Hepatocyte (in vitro differentiated cells): ENCODE measurements at regions not wholly inside any gene's neighbourhood (a gene's known extent, or its start where the extent isn't known, plus 50 kb on each side); places are given as distances from the start of the nearest gene placed in this dataset.

ENCODE experiments used
- DNase-seq: peaks from one replicate; pipeline ENCODE4 v3.0.0-alpha.2; 2016; ENCODE audit warnings: low spot score
- H2AFZ ChIP-seq: fragments of 200-600 bp; sonication (generic); 2 replicates; pipeline ENCODE4 v1.6.0; 2016; ENCODE audit warnings: antibody characterized with exemption, mild to moderate bottlenecking
- H3K27ac ChIP-seq: fragments of 200-600 bp; sonication (generic); 2 replicates; pipeline ENCODE4 v1.5.1; 2016; ENCODE audit warnings: mild to moderate bottlenecking
- H3K27me3 ChIP-seq: fragments of 200-600 bp; sonication (generic); 2 replicates; pipeline ENCODE4 v1.6.1; 2016
- H3K36me3 ChIP-seq: fragments of 200-600 bp; sonication (generic); replicated peaks from 2 replicates; pipeline ENCODE4 v1.5.1; 2016; ENCODE audit warnings: low read depth; ENCODE audit not compliant: insufficient read depth
- H3K4me1 ChIP-seq: fragments of 200-600 bp; sonication (generic); 2 replicates; pipeline ENCODE4 v1.5.1; 2016; ENCODE audit warnings: mild to moderate bottlenecking, moderate library complexity; ENCODE audit not compliant: insufficient read depth
- H3K4me2 ChIP-seq: fragments of 200-600 bp; sonication (generic); 2 replicates; pipeline ENCODE4 v1.6.0; 2016
- H3K4me3 ChIP-seq: fragments of 200-600 bp; sonication (generic); 2 replicates; pipeline ENCODE4 v1.5.1; 2016; ENCODE audit warnings: mild to moderate bottlenecking
- H3K79me2 ChIP-seq: fragments of 200-600 bp; sonication (generic); 2 replicates; pipeline ENCODE4 v1.6.0; 2017; ENCODE audit warnings: mild to moderate bottlenecking
- H3K9me2 ChIP-seq: fragments of 200-600 bp; sonication (generic); replicated peaks from 2 replicates; pipeline ENCODE4 v1.6.0; 2017; ENCODE audit warnings: mild to moderate bottlenecking; ENCODE audit not compliant: insufficient read depth
- H3K9me3 ChIP-seq: fragments of 200-600 bp; sonication (generic); 2 replicates; pipeline ENCODE4 v1.5.1; 2016; ENCODE audit warnings: low read depth, mild to moderate bottlenecking
- H4K20me1 ChIP-seq: fragments of 200-600 bp; sonication (generic); 2 replicates; pipeline ENCODE4 v1.6.0; 2016; ENCODE audit warnings: mild to moderate bottlenecking; ENCODE audit not compliant: insufficient read depth, poor library complexity, severe bottlenecking
- CTCF ChIP-seq: fragments of 200-600 bp; sonication (generic); IDR thresholded peaks from 2 replicates; pipeline ENCODE4 v1.5.1; 2016; ENCODE audit warnings: antibody characterized with exemption, mild to moderate bottlenecking; ENCODE audit not compliant: poor library complexity
- EZH2 ChIP-seq: fragments of 200-600 bp; sonication (generic); IDR thresholded peaks from 2 replicates; pipeline ENCODE4 v1.6.1; 2016; ENCODE audit warnings: antibody characterized with exemption, mild to moderate bottlenecking, borderline replicate concordance
- EZH2phosphoT487 ChIP-seq: fragments of 200-600 bp; sonication (generic); IDR thresholded peaks from one replicate; pipeline ENCODE4 v1.6.1; 2018; ENCODE audit warnings: antibody characterized with exemption, mild to moderate bottlenecking, low read depth, moderate library complexity; ENCODE audit not compliant: unreplicated experiment, severe bottlenecking
- WGBS: methylation state at CpG from one replicate; pipeline ENCODE4 v1.1.6; 2016; ENCODE audit warnings: low lambda C conversion rate; ENCODE audit errors: missing lambda C conversion rate; 5-methylcytosine and 5-hydroxymethylcytosine counted together

- Histone ChIP-seq H2AFZ (peak overlapping the region; percentile 47), H3K4me2 (peak overlapping the region; percentile 82)
- DNase-seq = no peak
Observed at GRCh38 chr1:47592296-47593012, 154.6 kb downstream of the FOXD2 start.

DNA sequence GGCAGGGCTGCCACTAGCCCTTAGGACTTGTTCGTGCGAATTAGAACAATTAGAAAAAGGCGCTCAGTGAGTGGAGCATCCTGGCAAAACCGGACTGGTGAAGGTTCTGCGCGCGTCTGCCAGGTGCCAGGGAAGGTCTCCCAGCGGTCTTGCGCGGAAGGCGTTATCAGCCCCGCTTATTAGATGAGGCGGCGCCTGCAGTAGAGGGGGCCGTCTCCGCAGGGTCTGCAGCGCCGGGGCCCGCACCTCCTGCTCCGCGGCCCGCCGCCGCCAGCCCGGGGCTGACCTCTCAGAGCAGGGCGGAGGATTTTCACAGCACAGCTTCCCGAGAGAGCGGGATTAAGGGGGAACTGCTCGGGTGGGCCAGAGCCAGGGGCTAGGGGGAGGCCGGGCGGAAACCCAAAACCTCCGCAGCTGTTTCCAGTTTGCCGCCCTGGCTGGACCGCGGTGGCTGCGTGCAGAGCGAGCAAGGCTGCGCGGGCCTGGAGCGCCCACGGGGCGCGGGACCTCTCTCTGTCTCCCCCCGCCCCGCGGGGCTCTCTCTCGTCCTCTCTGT, 155.2 kb downstream of the FOXD2 start:
- Histone ChIP-seq H3K4me3 (no peak overlapping the region), H3K4me2 (peak overlapping the region; percentile 82), H3K9me3 (no peaks in the 10 kb centered on the region), H4K20me1 (no peaks in the 10 kb centered on the region), H3K79me2 (no peaks in the 10 kb centered on the region), H3K27me3 (peaks cover 42% of the 10 kb centered on the region), H3K36me3 (no peaks in the 10 kb centered on the region), H2AFZ (peak overlapping the region; percentile 47), H3K27ac (peak overlapping the region; percentile 16), H3K4me1 (peaks cover 10% of the 10 kb centered on the region), H3K9me2 (no peaks in the 10 kb centered on the region)
- TF ChIP-seq EZH2 (no peak), CTCF (no peak), EZH2phosphoT487 (no peak)
- WGBS = 8% methylated on average over 45 of the region's 47 CpGs
- peak; percentile 48 for DNase-seq

More at GRCh38 chr1:47592296-47593012, 154.6 kb downstream of the FOXD2 start:
- Histone ChIP-seq H3K27ac (peak overlapping the region; percentile 16), H3K9me2 (no peaks in the 10 kb centered on the region), H3K79me2 (no peaks in the 10 kb centered on the region), H3K27me3 (peaks cover 46% of the 10 kb centered on the region), H3K36me3 (no peaks in the 10 kb centered on the region), H4K20me1 (no peaks in the 10 kb centered on the region), H3K4me1 (peaks cover 10% of the 10 kb centered on the region), H3K9me3 (no peaks in the 10 kb centered on the region), H3K4me3 (no peak overlapping the region)
- 76% methylated on average over 15 of the region's 15 CpGs for WGBS
- TF ChIP-seq EZH2 = no peak
- no peak for TF ChIP-seq CTCF
- no peak for TF ChIP-seq EZH2phosphoT487

GRCh38 chr1:47593598-47594285, 155.9 kb downstream of the FOXD2 start:
- no peak for DNase-seq
- WGBS = 55% methylated on average over 10 of the region's 12 CpGs
- Histone ChIP-seq H3K4me1 (peaks cover 10% of the 10 kb centered on the region), H3K36me3 (no peaks in the 10 kb centered on the region), H3K4me3 (no peak overlapping the region), H3K27me3 (peaks cover 42% of the 10 kb centered on the region), H3K4me2 (peak overlapping the region; percentile 82), H3K9me3 (no peaks in the 10 kb centered on the region), H3K79me2 (no peaks in the 10 kb centered on the region), H2AFZ (no peak overlapping the region), H3K27ac (peak overlapping the region; percentile 16), H3K9me2 (no peaks in the 10 kb centered on the region), H4K20me1 (no peaks in the 10 kb centered on the region)
- TF ChIP-seq CTCF (no peak), EZH2phosphoT487 (no peak), EZH2 (no peak)
